HEK293T (cell line): ENCODE measurements at regions not wholly inside any gene's neighbourhood (a gene's known extent, or its start where the extent isn't known, plus 50 kb on each side); places are given as distances from the start of the nearest gene placed in this dataset.

Source experiments
- ELF4 ChIP-seq: fragments of 450-650 bp; IDR thresholded peaks from 2 replicates; pipeline ENCODE4 v1.6.1; 2017; ENCODE audit warnings: antibody characterized with exemption
- NFRKB ChIP-seq: fragments of 450-650 bp; IDR thresholded peaks from 2 replicates; pipeline ENCODE4 v1.6.1; 2016; ENCODE audit warnings: mild to moderate bottlenecking, moderate library complexity
- PKNOX1 ChIP-seq: fragments of 450-650 bp; IDR thresholded peaks from 2 replicates; pipeline ENCODE4 v1.6.1; 2016
- SP1 ChIP-seq: fragments of 450-650 bp; IDR thresholded peaks from 2 replicates; pipeline ENCODE4 v1.6.1; 2017

- TF ChIP-seq SP1 (no peak), ELF4 (no peak), NFRKB (no peak), PKNOX1 (no peak)
Measured at GRCh38 chr16:72471317-72471924, 299.5 kb upstream of the PMFBP1 start.
